HCT116 (cell line): ENCODE measurements at regions not wholly inside any gene's neighbourhood (a gene's known extent, or its start where the extent isn't known, plus 50 kb on each side); places are given as distances from the start of the nearest gene placed in this dataset.

ENCODE experiments used
- CTCF ChIP-seq, 3 experiments: fragments of 200-600 bp in 1 of 3; sonication (generic) in 1 of 3; IDR thresholded peaks in 2 of 3; conservative IDR thresholded peaks in 1 of 3; 2 replicates each; pipeline ENCODE4 v1.5.1; 2012 to 2017; ENCODE audit warnings: low read depth in 2 of 3, low read length in 2 of 3, antibody characterized with exemption in 1 of 3, borderline replicate concordance in 1 of 3, control low read depth in 1 of 3, mild to moderate bottlenecking in 1 of 3, mixed read lengths in 1 of 3, mixed run types in 1 of 3, moderate library complexity in 1 of 3; ENCODE audit not compliant: insufficient read depth in 1 of 3
- EZH2 ChIP-seq: fragments of 200-600 bp; sonication (generic); IDR thresholded peaks from 2 replicates; pipeline ENCODE4 v1.6.1; 2017; ENCODE audit warnings: antibody characterized with exemption, mixed run types
- FOSL1 ChIP-seq: IDR thresholded peaks from 2 replicates; pipeline ENCODE4 v1.6.1; 2012; ENCODE audit warnings: low read depth
- JUND ChIP-seq: IDR thresholded peaks from 2 replicates; pipeline ENCODE4 v1.6.1; 2012
- POLR2A ChIP-seq: IDR thresholded peaks from 2 replicates; pipeline ENCODE4 v1.7.0; 2011; ENCODE audit warnings: borderline replicate concordance; ENCODE audit not compliant: insufficient read depth, insufficient read length; ENCODE audit errors: extremely low read depth
- RAD21 ChIP-seq: IDR thresholded peaks from 2 replicates; pipeline ENCODE4 v1.6.1; 2012; ENCODE audit warnings: low read depth, mild to moderate bottlenecking
- SP1 ChIP-seq: IDR thresholded peaks from 2 replicates; pipeline ENCODE4 v1.6.1; 2012; ENCODE audit warnings: low read depth
- TF ChIP-seq, protein P1 (sequence below): IDR thresholded peaks from 2 replicates; pipeline ENCODE4 v1.6.1; 2012; ENCODE audit warnings: low read depth

- TF ChIP-seq CTCF (IDR thresholded peaks at IDR 0.05 in 2 of 3, conservative IDR thresholded peaks at IDR 0.05 in 1 of 3; ENCODE audit: borderline replicate concordance in 1 of 3, insufficient read depth in 1 of 3, low read depth in 2 of 3, low read length in 2 of 3) (no peak), POLR2A (no peak), JUND (no peak), RAD21 (no peak), SP1 (no peak), FOSL1 (no peak), EZH2 (no peak)
- TF ChIP-seq, protein P1, sequence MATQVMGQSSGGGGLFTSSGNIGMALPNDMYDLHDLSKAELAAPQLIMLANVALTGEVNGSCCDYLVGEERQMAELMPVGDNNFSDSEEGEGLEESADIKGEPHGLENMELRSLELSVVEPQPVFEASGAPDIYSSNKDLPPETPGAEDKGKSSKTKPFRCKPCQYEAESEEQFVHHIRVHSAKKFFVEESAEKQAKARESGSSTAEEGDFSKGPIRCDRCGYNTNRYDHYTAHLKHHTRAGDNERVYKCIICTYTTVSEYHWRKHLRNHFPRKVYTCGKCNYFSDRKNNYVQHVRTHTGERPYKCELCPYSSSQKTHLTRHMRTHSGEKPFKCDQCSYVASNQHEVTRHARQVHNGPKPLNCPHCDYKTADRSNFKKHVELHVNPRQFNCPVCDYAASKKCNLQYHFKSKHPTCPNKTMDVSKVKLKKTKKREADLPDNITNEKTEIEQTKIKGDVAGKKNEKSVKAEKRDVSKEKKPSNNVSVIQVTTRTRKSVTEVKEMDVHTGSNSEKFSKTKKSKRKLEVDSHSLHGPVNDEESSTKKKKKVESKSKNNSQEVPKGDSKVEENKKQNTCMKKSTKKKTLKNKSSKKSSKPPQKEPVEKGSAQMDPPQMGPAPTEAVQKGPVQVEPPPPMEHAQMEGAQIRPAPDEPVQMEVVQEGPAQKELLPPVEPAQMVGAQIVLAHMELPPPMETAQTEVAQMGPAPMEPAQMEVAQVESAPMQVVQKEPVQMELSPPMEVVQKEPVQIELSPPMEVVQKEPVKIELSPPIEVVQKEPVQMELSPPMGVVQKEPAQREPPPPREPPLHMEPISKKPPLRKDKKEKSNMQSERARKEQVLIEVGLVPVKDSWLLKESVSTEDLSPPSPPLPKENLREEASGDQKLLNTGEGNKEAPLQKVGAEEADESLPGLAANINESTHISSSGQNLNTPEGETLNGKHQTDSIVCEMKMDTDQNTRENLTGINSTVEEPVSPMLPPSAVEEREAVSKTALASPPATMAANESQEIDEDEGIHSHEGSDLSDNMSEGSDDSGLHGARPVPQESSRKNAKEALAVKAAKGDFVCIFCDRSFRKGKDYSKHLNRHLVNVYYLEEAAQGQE, result no peak
These were observed 165.3 kb upstream of the PRDX4 start for GRCh38 chrX:23501974-23502373.
